CD14-positive monocyte (primary cell): ENCODE measurements at regions not wholly inside any gene's neighbourhood (a gene's known extent, or its start where the extent isn't known, plus 50 kb on each side); places are given as distances from the start of the nearest gene placed in this dataset.

Experiments
- DNase-seq, 3 donors: peaks; one replicate each; pipeline ENCODE4 v3.0.0-alpha.2; 2011 to 2022
- H2AFZ ChIP-seq: 2 replicates; pipeline ENCODE4 v1.6.0; 2012; ENCODE audit warnings: mild to moderate bottlenecking, low read depth, low read length, inconsistent platforms; ENCODE audit not compliant: insufficient read depth, poor library complexity, severe bottlenecking
- H3K27ac ChIP-seq, 2 donors: 1 replicate in 1 of 2; 2 replicates in 1 of 2; pipeline ENCODE4 v1.5.1; 2012 to 2013; ENCODE audit warnings: low read length in 2 of 2, control low read depth in 1 of 2, inconsistent platforms in 1 of 2, low read depth in 1 of 2, mild to moderate bottlenecking in 1 of 2
- H3K27me3 ChIP-seq, 2 donors: one replicate each; pipeline versions ENCODE4 v1.6.0 to v1.6.1; 2011 to 2013; ENCODE audit warnings: low read length in 2 of 2; ENCODE audit not compliant: control insufficient read depth in 2 of 2, insufficient read depth in 2 of 2
- H3K36me3 ChIP-seq, 2 donors: replicated peaks in 1 of 2; 1 replicate in 1 of 2; 2 replicates in 1 of 2; pipeline versions ENCODE4 v1.5.1 to v1.6.1; 2012 to 2013; ENCODE audit warnings: low read length in 2 of 2, control low read depth in 1 of 2, inconsistent platforms in 1 of 2, mild to moderate bottlenecking in 1 of 2; ENCODE audit not compliant: insufficient read depth in 2 of 2, control insufficient read depth in 1 of 2
- H3K4me1 ChIP-seq, 2 donors: 1 replicate in 1 of 2; 2 replicates in 1 of 2; pipeline versions ENCODE4 v1.5.1 to v1.6.1; 2012 to 2013; ENCODE audit warnings: low read length in 2 of 2, control low read depth in 1 of 2, inconsistent platforms in 1 of 2, mild to moderate bottlenecking in 1 of 2, moderate library complexity in 1 of 2; ENCODE audit not compliant: insufficient read depth in 2 of 2, control insufficient read depth in 1 of 2
- H3K4me2 ChIP-seq: replicated peaks from 2 replicates; pipeline ENCODE3; 2012; ENCODE audit warnings: low read length, moderate library complexity, mild to moderate bottlenecking; ENCODE audit not compliant: poor library complexity, severe bottlenecking; ENCODE audit errors: extremely low read depth
- H3K4me3 ChIP-seq, 3 experiments: fragments of 200-600 bp in 1 of 3; sonication (generic) in 1 of 3; replicated peaks in 1 of 3; 1 replicate in 2 of 3; 2 replicates in 1 of 3; pipeline ENCODE4 v1.5.1; 2011 to 2013; ENCODE audit warnings: low read length in 3 of 3, mild to moderate bottlenecking in 3 of 3, control low read depth in 2 of 3, low read depth in 2 of 3, inconsistent platforms in 1 of 3, moderate library complexity in 1 of 3
- H3K79me2 ChIP-seq: 2 replicates; pipeline ENCODE4 v1.6.0; 2012; ENCODE audit warnings: mild to moderate bottlenecking, control low read depth, inconsistent platforms, low read length, moderate library complexity; ENCODE audit not compliant: insufficient read depth
- H3K9ac ChIP-seq: 2 replicates; pipeline ENCODE4 v1.6.0; 2017; ENCODE audit warnings: low read length, mild to moderate bottlenecking; ENCODE audit not compliant: insufficient read depth, poor library complexity, severe bottlenecking
- H3K9me3 ChIP-seq, 2 donors: replicated peaks in 1 of 2; 1 replicate in 1 of 2; 2 replicates in 1 of 2; pipeline versions ENCODE4 v1.5.1 to v1.6.1; 2012 to 2013; ENCODE audit warnings: low read length in 2 of 2, control low read depth in 1 of 2; ENCODE audit not compliant: control insufficient read depth in 1 of 2, insufficient read depth in 1 of 2
- H4K20me1 ChIP-seq: 2 replicates; pipeline ENCODE4 v1.6.0; 2012; ENCODE audit warnings: mild to moderate bottlenecking, low read length, control low read depth, moderate library complexity; ENCODE audit not compliant: insufficient read depth
- H3K27ac Mint-ChIP-seq, 7 donors: one replicate each; pipeline ENCODE4 v1.8.0; 2020; ENCODE audit warnings: mild to moderate bottlenecking in 7 of 7, mixed read lengths in 7 of 7, moderate library complexity in 6 of 7, inconsistent platforms in 2 of 7
- H3K27me3 Mint-ChIP-seq, 3 donors: one replicate each; pipeline ENCODE4 v1.8.0; 2021 to 2022; ENCODE audit warnings: low read depth in 3 of 3, mild to moderate bottlenecking in 3 of 3, mixed read lengths in 3 of 3, moderate library complexity in 3 of 3, inconsistent platforms in 1 of 3
- H3K36me3 Mint-ChIP-seq, 2 donors: one replicate each; pipeline ENCODE4 v1.8.0; 2020; ENCODE audit warnings: mixed read lengths in 2 of 2, inconsistent platforms in 1 of 2, mild to moderate bottlenecking in 1 of 2
- H3K4me1 Mint-ChIP-seq: one replicate; pipeline ENCODE4 v1.8.0; 2020; ENCODE audit warnings: mild to moderate bottlenecking, mixed read lengths
- H3K4me3 Mint-ChIP-seq, 2 donors: one replicate each; pipeline ENCODE4 v1.8.0; 2020; ENCODE audit warnings: mild to moderate bottlenecking in 2 of 2, mixed read lengths in 2 of 2, moderate library complexity in 1 of 2
- H3K9me3 Mint-ChIP-seq, 7 donors: one replicate each; pipeline ENCODE4 v1.8.0; 2020 to 2022; ENCODE audit warnings: mixed read lengths in 7 of 7, mild to moderate bottlenecking in 6 of 7, moderate library complexity in 6 of 7, inconsistent platforms in 2 of 7
- WGBS: methylation state at CpG from one replicate; pipeline ENCODE4 v1.1.5; 2013; ENCODE audit warnings: missing lambda C conversion rate; ENCODE audit not compliant: insufficient coverage; 5-methylcytosine and 5-hydroxymethylcytosine counted together
- intact Hi-C, 2 donors: fragments of 100-400 bp; cut with micrococcal nuclease; formaldehyde crosslinking; loops; one replicate each; pipeline versions ENCODE4 v1.15.0 to v1.15.1; 2023
- TF ChIP-seq, protein P1 (sequence below): fragments of 200-600 bp; IDR thresholded peaks from one replicate; pipeline ENCODE4 v1.8.0; 2022; ENCODE audit warnings: antibody characterized with exemption, mild to moderate bottlenecking

GRCh38 chr3:148466143-148466542 lies 231.6 kb upstream of the AGTR1 start:
- intact Hi-C loops = no loop called here
- Histone ChIP-seq H3K27me3 (no peaks in the 10 kb centered on the region), H2AFZ (no peak overlapping the region), H3K4me1 (no peaks in the 10 kb centered on the region), H3K79me2 (no peaks in the 10 kb centered on the region), H3K4me2 (no peak overlapping the region), H3K9ac (no peak overlapping the region), H3K36me3 (no peaks in the 10 kb centered on the region), H3K4me3 (no peak overlapping the region), H4K20me1 (no peaks in the 10 kb centered on the region), H3K27ac (no peak overlapping the region), H3K9me3 (no peaks in the 10 kb centered on the region)
- H3K9me3 Mint-ChIP-seq = peaks cover 0 to 1% (median 0%) of the 10 kb centered on the region in 7 donors
- peaks cover 0 to 2% (median 1%) of the 10 kb centered on the region in 3 donors for H3K27me3 Mint-ChIP-seq
- TF ChIP-seq, protein P1, sequence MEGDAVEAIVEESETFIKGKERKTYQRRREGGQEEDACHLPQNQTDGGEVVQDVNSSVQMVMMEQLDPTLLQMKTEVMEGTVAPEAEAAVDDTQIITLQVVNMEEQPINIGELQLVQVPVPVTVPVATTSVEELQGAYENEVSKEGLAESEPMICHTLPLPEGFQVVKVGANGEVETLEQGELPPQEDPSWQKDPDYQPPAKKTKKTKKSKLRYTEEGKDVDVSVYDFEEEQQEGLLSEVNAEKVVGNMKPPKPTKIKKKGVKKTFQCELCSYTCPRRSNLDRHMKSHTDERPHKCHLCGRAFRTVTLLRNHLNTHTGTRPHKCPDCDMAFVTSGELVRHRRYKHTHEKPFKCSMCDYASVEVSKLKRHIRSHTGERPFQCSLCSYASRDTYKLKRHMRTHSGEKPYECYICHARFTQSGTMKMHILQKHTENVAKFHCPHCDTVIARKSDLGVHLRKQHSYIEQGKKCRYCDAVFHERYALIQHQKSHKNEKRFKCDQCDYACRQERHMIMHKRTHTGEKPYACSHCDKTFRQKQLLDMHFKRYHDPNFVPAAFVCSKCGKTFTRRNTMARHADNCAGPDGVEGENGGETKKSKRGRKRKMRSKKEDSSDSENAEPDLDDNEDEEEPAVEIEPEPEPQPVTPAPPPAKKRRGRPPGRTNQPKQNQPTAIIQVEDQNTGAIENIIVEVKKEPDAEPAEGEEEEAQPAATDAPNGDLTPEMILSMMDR = no peak
- no peak overlapping the region for H3K4me3 Mint-ChIP-seq
- no peaks in the 10 kb centered on the region for H3K4me1 Mint-ChIP-seq
- no peak overlapping the region for H3K27ac Mint-ChIP-seq
- no peaks in the 10 kb centered on the region for H3K36me3 Mint-ChIP-seq
- WGBS = 100% methylated on average over 1 of the region's 2 CpGs
- no peak for DNase-seq

- Mint-ChIP-seq H3K4me1 (no peaks in the 10 kb centered on the region), H3K27ac (no peak overlapping the region), H3K9me3 (peaks cover 0 to 1% (median 0%) of the 10 kb centered on the region in 7 donors), H3K27me3 (peaks cover 0 to 2% (median 1%) of the 10 kb centered on the region in 3 donors), H3K4me3 (no peak overlapping the region), H3K36me3 (no peaks in the 10 kb centered on the region)
- Histone ChIP-seq H4K20me1 (no peaks in the 10 kb centered on the region), H3K4me2 (no peak overlapping the region), H3K9me3 (no peaks in the 10 kb centered on the region), H3K9ac (no peak overlapping the region), H2AFZ (no peak overlapping the region), H3K79me2 (no peaks in the 10 kb centered on the region), H3K4me3 (no peak overlapping the region), H3K27ac (no peak overlapping the region), H3K4me1 (no peaks in the 10 kb centered on the region), H3K27me3 (no peaks in the 10 kb centered on the region), H3K36me3 (no peaks in the 10 kb centered on the region)
- intact Hi-C loops = no loop called here
- TF ChIP-seq, protein P1 = no peak
- DNase-seq = no peak
Observed at GRCh38 chr3:148466980-148467740, 230.5 kb upstream of the AGTR1 start.
